ENCODE measurements at regions not wholly inside any gene's neighbourhood (a gene's known extent, or its start where the extent isn't known, plus 50 kb on each side); places are given as distances from the start of the nearest gene placed in this dataset.

DNA sequence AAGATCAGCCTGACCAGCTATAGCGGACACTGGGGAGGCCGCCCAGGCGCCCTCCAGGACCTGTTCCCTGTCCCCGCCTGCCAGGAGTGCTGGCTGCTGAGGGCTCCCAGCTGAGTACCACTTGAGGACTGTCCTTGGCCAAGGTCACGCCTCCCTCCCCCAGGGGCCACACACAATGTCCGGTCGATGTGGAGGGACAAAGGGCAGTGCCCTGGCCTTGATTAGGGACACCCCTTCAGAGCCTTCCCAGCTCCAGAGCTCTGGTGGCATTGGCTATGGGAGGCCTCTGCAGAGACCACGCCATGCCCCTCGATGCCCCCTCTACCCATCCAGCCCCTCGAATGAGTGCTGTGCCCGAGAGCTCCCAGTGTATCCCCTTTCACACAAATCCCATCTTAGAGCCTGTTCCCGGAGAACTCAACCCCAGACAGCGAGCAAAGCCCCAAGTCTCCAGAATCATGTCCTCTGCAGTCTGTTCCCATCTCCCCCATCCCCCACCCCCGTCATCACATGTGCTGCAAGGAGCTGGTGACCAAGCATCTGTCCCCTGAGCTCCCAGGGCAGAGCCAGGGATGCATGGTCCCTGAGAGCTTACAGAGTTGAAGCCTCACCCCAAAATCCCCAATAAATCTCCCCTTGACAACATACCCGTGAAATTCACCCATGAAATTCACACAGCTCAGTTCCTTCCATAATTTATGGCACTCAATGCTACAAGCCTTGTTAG, 158.9 kb downstream of the NUP210 start:
- no peak overlapping the region for H3K9ac ChIP-seq (ENCODE audit: insufficient read depth in 1 of 2, low read length in 2 of 2)
- H3K4me3 ChIP-seq: no peak overlapping the region
- H3K36me3 ChIP-seq (ENCODE audit: control insufficient read depth in 4 of 4, insufficient read depth in 4 of 4, low read length in 4 of 4): no peaks in the 10 kb centered on the region
- no peak for ATAC-seq (ENCODE audit: insufficient read depth, low FRiP score)
- TF ChIP-seq, protein P1, sequence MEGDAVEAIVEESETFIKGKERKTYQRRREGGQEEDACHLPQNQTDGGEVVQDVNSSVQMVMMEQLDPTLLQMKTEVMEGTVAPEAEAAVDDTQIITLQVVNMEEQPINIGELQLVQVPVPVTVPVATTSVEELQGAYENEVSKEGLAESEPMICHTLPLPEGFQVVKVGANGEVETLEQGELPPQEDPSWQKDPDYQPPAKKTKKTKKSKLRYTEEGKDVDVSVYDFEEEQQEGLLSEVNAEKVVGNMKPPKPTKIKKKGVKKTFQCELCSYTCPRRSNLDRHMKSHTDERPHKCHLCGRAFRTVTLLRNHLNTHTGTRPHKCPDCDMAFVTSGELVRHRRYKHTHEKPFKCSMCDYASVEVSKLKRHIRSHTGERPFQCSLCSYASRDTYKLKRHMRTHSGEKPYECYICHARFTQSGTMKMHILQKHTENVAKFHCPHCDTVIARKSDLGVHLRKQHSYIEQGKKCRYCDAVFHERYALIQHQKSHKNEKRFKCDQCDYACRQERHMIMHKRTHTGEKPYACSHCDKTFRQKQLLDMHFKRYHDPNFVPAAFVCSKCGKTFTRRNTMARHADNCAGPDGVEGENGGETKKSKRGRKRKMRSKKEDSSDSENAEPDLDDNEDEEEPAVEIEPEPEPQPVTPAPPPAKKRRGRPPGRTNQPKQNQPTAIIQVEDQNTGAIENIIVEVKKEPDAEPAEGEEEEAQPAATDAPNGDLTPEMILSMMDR (IDR thresholded peaks at IDR 0.05; ENCODE audit: control extremely low read depth, extremely low read depth): no peak
- H3K27me3 ChIP-seq (ENCODE audit: control insufficient read depth in 3 of 3, insufficient read depth in 3 of 3, low read length in 2 of 3): peaks cover 0 to 2% (median 0%) of the 10 kb centered on the region in 3 donors
- 82 to 85% methylated on average over 15 of the region's 15 CpGs for WGBS, 2 donors
- H3K27ac ChIP-seq (ENCODE audit: low read depth in 1 of 2, low read length in 1 of 2): no peak overlapping the region
- peaks cover 0 to 9% (median 0%) of the 10 kb centered on the region in 4 donors for H3K9me3 ChIP-seq (ENCODE audit: control insufficient read depth in 4 of 4, insufficient read depth in 3 of 4, low read length in 3 of 4)
- H3K4me1 ChIP-seq (ENCODE audit: control insufficient read depth in 5 of 5, insufficient read depth in 5 of 5, low read length in 5 of 5): peaks cover 0 to 3% (median 0%) of the 10 kb centered on the region in 5 donors
- DNase-seq: no peak

DNA sequence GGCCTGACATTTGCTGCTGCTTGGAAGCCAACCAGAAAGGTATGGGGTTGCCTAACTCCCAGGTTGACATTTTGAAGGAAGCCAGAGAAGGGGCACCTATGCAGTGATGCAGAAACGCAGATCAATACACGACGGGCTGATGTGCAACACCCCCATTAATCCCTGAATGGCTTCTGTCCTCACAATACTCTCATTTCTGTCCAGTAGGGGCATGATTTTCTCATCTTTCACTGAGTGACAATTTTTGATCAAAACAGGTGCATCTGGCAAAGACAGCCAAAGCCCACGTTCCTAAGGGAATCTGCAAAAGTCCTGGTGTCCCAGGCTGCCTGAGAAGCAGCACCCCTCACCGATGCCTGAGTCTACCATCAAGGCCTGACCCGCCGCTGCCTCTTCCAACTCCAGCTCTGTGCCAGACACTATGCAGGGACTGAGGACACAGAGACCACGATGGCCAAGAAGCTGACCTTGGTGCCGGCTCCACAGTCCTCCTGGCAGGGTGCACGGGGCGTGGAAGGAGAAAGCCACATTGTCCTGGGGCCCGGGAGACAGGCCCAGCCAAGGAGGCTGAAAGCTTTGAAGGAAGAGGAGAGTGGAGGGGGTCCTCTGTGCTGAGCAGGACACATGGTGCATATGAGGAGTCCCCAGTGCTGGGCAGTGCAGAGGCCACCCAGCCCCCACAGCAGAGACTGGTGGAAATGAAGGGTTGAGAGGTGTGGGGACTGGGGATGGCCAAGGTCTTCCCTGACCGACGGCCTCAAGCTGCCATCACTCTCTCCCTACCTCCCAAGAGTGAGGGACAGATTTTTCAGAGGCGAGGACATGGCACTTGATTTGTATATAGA, 159.6 kb downstream of the NUP210 start:
- peaks cover 0 to 5% (median 0%) of the 10 kb centered on the region in 4 donors for H3K9me3 ChIP-seq (ENCODE audit: control insufficient read depth in 4 of 4, insufficient read depth in 3 of 4, low read length in 3 of 4)
- H3K4me3 ChIP-seq: no peak overlapping the region
- 85 to 90% methylated on average over 15 of the region's 15 CpGs for WGBS, 2 donors
- peaks cover 0 to 5% (median 0%) of the 10 kb centered on the region in 3 donors for H3K27me3 ChIP-seq (ENCODE audit: control insufficient read depth in 3 of 3, insufficient read depth in 3 of 3, low read length in 2 of 3)
- no peak overlapping the region for H3K9ac ChIP-seq (ENCODE audit: insufficient read depth in 1 of 2, low read length in 2 of 2)
- TF ChIP-seq, protein P1 (IDR thresholded peaks at IDR 0.05; ENCODE audit: control extremely low read depth, extremely low read depth): no peak
- H3K27ac ChIP-seq (ENCODE audit: low read depth in 1 of 2, low read length in 1 of 2): no peak overlapping the region
- H3K4me1 ChIP-seq (ENCODE audit: control insufficient read depth in 5 of 5, insufficient read depth in 5 of 5, low read length in 5 of 5): peaks cover 0 to 3% (median 0%) of the 10 kb centered on the region in 5 donors
- DNase-seq (no peak), ATAC-seq (ENCODE audit: insufficient read depth, low FRiP score) (no peak)
- H3K36me3 ChIP-seq (ENCODE audit: control insufficient read depth in 4 of 4, insufficient read depth in 4 of 4, low read length in 4 of 4): no peaks in the 10 kb centered on the region

DNA sequence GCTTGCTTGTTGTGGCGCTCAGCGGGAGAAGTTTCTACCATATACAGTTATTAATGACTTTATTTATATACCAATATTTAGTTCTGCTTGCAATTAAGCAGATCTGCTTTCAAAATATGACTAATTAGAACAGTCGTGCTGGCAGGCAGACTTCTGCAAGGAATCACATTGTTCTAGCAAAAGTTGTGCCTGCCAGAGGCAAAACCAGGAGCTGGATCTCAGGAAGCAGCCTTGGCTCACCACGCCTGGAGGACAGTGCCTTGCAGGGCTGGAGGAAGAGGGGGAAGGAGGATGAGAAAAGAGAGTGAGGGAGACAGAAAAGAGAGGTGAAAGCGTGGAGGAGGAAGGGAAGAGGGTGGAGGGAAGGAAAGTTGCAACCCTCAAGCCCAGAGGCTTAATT, 160.3 kb downstream of the NUP210 start:
- TF ChIP-seq, protein P1 (IDR thresholded peaks at IDR 0.05; ENCODE audit: control extremely low read depth, extremely low read depth): no peak
- no peak overlapping the region for H3K4me3 ChIP-seq
- no peaks in the 10 kb centered on the region for H3K36me3 ChIP-seq (ENCODE audit: control insufficient read depth in 4 of 4, insufficient read depth in 4 of 4, low read length in 4 of 4)
- peaks cover 0 to 3% (median 0%) of the 10 kb centered on the region in 5 donors for H3K4me1 ChIP-seq (ENCODE audit: control insufficient read depth in 5 of 5, insufficient read depth in 5 of 5, low read length in 5 of 5)
- H3K9ac ChIP-seq (ENCODE audit: insufficient read depth in 1 of 2, low read length in 2 of 2): no peak overlapping the region
- H3K9me3 ChIP-seq (ENCODE audit: control insufficient read depth in 4 of 4, insufficient read depth in 3 of 4, low read length in 3 of 4): no peaks in the 10 kb centered on the region
- ATAC-seq (ENCODE audit: insufficient read depth, low FRiP score) (no peak), DNase-seq (no peak)
- WGBS, 2 donors: 61 to 71% methylated on average over 5 of the region's 5 CpGs
- no peak overlapping the region for H3K27ac ChIP-seq (ENCODE audit: low read depth in 1 of 2, low read length in 1 of 2)
- H3K27me3 ChIP-seq (ENCODE audit: control insufficient read depth in 3 of 3, insufficient read depth in 3 of 3, low read length in 2 of 3): peaks cover 0 to 5% (median 0%) of the 10 kb centered on the region in 3 donors
